Gastroesophageal sphincter (tissue), 4 donors: ENCODE measurements at regions not wholly inside any gene's neighbourhood (a gene's known extent, or its start where the extent isn't known, plus 50 kb on each side); places are given as distances from the start of the nearest gene placed in this dataset.

Experiments
- ATAC-seq: fragments of 150-250 bp; one replicate; pipeline ENCODE4 v1.9.1; 2016; ENCODE audit warnings: mild to moderate bottlenecking, moderate library complexity
- H3K27ac ChIP-seq, 4 donors: fragments of 200-600 bp; sonication (generic) in 3 of 4; 1 replicate in 3 of 4; 2 replicates in 1 of 4; pipeline ENCODE4 v1.5.1; 2016 to 2019
- H3K27me3 ChIP-seq: fragments of 200-600 bp; sonication (generic); one replicate; pipeline ENCODE4 v1.5.1; 2019
- H3K36me3 ChIP-seq, 2 donors: fragments of 200-600 bp; sonication (generic); one replicate each; pipeline ENCODE4 v1.5.1; 2019; ENCODE audit warnings: control low read depth in 1 of 2
- H3K4me1 ChIP-seq, 3 donors: fragments of 200-600 bp; sonication (generic); 1 replicate in 2 of 3; 2 replicates in 1 of 3; pipeline ENCODE4 v1.5.1; 2016 to 2019; ENCODE audit warnings: control low read depth in 2 of 3
- H3K4me3 ChIP-seq, 2 donors: fragments of 200-600 bp; sonication (generic); one replicate each; pipeline ENCODE4 v1.5.1; 2019; ENCODE audit warnings: mild to moderate bottlenecking in 1 of 2, moderate library complexity in 1 of 2
- H3K9me3 ChIP-seq, 3 donors: fragments of 200-600 bp; sonication (generic); one replicate each; pipeline ENCODE4 v1.5.1; 2017 to 2019; ENCODE audit warnings: control low read depth in 2 of 3
- EP300 ChIP-seq: sonication (generic); formaldehyde crosslinking; IDR thresholded peaks from one replicate; pipeline ENCODE4 v1.6.1; 2017; ENCODE audit warnings: antibody characterized with exemption, mild to moderate bottlenecking
- POLR2A ChIP-seq, 2 donors: fragments of 450-650 bp; IDR thresholded peaks; one replicate each; pipeline ENCODE4 v1.6.1; 2017; ENCODE audit warnings: antibody characterized with exemption in 2 of 2, mild to moderate bottlenecking in 2 of 2, moderate library complexity in 1 of 2
- POLR2AphosphoS5 ChIP-seq: sonication (generic); formaldehyde crosslinking; IDR thresholded peaks from one replicate; pipeline ENCODE4 v1.6.1; 2017; ENCODE audit warnings: antibody characterized with exemption
- WGBS, 2 donors: methylation state at CpG; one replicate each; pipeline ENCODE4 v1.1.5; 2018; ENCODE audit warnings: low coverage in 1 of 2; 5-methylcytosine and 5-hydroxymethylcytosine counted together
- TF ChIP-seq, protein P1 (sequence below), 4 experiments: fragments of 200-600 bp in 2 of 4; fragments of 450-650 bp in 2 of 4; sonication (generic) in 1 of 4; IDR thresholded peaks; one replicate each; pipeline ENCODE4 v1.5.1; 2017 to 2019; ENCODE audit warnings: antibody characterized with exemption in 4 of 4, mild to moderate bottlenecking in 2 of 4, moderate library complexity in 2 of 4

DNA sequence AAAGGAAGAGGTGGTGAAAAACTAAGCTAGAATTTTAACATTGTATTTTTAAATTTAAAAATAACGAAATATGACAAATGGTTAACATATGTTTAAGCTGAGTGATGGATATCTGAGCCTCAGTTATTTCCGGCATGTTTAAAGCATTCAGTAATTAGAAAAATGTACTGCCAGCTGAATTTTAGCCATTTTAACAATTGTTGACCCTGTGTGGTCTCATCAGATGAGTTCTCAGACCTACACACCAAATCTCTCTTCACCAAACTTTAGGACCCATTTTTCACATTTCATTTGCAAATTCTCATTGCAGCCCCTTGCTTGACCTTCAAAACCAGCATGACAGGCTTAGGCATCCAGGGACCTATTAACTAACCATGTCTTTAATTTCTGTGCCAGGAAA is 91.5 kb upstream of the RGPD4 start:
- TF ChIP-seq EP300 (no peak), POLR2AphosphoS5 (no peak), POLR2A (IDR thresholded peaks at IDR 0.05) (no peak)
- TF ChIP-seq, protein P1, sequence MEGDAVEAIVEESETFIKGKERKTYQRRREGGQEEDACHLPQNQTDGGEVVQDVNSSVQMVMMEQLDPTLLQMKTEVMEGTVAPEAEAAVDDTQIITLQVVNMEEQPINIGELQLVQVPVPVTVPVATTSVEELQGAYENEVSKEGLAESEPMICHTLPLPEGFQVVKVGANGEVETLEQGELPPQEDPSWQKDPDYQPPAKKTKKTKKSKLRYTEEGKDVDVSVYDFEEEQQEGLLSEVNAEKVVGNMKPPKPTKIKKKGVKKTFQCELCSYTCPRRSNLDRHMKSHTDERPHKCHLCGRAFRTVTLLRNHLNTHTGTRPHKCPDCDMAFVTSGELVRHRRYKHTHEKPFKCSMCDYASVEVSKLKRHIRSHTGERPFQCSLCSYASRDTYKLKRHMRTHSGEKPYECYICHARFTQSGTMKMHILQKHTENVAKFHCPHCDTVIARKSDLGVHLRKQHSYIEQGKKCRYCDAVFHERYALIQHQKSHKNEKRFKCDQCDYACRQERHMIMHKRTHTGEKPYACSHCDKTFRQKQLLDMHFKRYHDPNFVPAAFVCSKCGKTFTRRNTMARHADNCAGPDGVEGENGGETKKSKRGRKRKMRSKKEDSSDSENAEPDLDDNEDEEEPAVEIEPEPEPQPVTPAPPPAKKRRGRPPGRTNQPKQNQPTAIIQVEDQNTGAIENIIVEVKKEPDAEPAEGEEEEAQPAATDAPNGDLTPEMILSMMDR (IDR thresholded peaks at IDR 0.05) = no peak
- Histone ChIP-seq H3K4me3 (no peak overlapping the region), H3K27me3 (no peaks in the 10 kb centered on the region), H3K4me1 (no peaks in the 10 kb centered on the region), H3K9me3 (no peaks in the 10 kb centered on the region), H3K27ac (no peak overlapping the region), H3K36me3 (no peaks in the 10 kb centered on the region)
- WGBS, 2 donors = 74 to 90% methylated on average over 2 of the region's 2 CpGs
- no peak for ATAC-seq

DNA sequence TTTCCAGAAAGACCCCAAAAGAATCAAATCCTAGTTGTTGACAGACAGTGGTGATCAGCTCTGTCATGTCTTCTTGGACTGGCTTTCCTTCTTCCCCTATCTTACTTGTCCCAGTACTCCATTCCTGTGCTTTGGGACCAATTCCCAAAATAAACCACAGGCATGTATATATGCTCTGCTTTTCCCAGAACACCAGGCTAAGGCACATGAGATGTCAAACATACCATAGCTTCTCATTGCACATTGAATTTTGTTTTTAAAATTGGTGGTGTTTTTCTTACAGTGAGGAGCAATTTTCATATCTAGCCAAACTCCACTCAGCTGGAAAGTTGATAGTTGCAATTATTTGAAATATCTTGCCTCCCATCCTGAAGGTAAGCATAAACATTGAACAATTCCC is 88.9 kb upstream of the RGPD4 start:
- TF ChIP-seq POLR2A (IDR thresholded peaks at IDR 0.05) (no peak), EP300 (no peak), POLR2AphosphoS5 (no peak)
- TF ChIP-seq, protein P1 (IDR thresholded peaks at IDR 0.05) = no peak
- H3K4me1 ChIP-seq = no peaks in the 10 kb centered on the region
- H3K4me3 ChIP-seq = no peak overlapping the region
- no peak overlapping the region for H3K27ac ChIP-seq
- no peaks in the 10 kb centered on the region for H3K9me3 ChIP-seq
- no peak for ATAC-seq
- no peaks in the 10 kb centered on the region for H3K27me3 ChIP-seq
- no peaks in the 10 kb centered on the region for H3K36me3 ChIP-seq

DNA sequence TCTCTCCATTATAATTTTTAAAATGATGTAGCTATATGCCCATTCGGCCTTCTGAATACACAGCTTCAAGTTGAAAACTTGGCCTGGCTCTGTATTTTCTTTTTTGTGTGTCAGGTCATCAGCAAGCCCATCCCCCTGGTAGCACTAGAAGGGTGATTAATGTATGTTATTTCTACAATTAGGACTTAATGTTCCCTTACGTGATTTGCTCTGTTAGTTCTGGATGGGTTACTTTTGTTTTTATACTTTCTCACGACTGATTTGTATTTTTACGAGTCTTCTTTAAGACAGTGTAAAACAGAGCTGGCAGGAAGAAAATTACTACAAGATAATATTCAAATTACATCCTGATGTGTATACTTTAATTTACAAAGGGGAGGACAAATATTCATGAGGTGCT is 88.4 kb upstream of the RGPD4 start:
- 9 to 30% methylated on average over 4 of the region's 4 CpGs for WGBS, 2 donors
- Histone ChIP-seq H3K9me3 (no peaks in the 10 kb centered on the region), H3K36me3 (no peaks in the 10 kb centered on the region), H3K4me3 (no peak overlapping the region), H3K27ac (no peak overlapping the region), H3K27me3 (no peaks in the 10 kb centered on the region), H3K4me1 (no peaks in the 10 kb centered on the region)
- TF ChIP-seq POLR2A (IDR thresholded peaks at IDR 0.05) (no peak), EP300 (no peak), POLR2AphosphoS5 (no peak)
- TF ChIP-seq, protein P1 (IDR thresholded peaks at IDR 0.05) = no peak
- no peak for ATAC-seq

DNA sequence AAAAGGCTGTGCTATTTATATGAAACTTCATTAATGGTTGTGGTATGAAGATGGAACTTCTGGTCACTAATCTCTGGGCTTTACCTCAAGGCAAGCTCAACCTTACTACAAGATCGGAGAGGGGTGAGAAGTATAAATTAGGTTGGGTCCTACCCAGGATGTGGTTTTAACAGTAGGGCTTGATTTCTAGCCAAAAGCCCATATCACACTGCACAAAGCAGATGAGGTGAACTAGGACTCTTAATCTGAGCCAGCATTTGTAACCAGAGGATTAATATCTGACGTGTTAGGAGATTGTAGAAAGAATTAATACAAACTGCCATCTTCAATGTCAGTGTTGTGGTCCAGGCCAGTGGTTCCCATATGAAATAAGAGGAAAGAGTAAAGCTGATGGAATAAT is 86.4 kb upstream of the RGPD4 start:
- TF ChIP-seq EP300 (no peak), POLR2A (IDR thresholded peaks at IDR 0.05) (no peak), POLR2AphosphoS5 (no peak)
- TF ChIP-seq, protein P1 (IDR thresholded peaks at IDR 0.05) = no peak

DNA sequence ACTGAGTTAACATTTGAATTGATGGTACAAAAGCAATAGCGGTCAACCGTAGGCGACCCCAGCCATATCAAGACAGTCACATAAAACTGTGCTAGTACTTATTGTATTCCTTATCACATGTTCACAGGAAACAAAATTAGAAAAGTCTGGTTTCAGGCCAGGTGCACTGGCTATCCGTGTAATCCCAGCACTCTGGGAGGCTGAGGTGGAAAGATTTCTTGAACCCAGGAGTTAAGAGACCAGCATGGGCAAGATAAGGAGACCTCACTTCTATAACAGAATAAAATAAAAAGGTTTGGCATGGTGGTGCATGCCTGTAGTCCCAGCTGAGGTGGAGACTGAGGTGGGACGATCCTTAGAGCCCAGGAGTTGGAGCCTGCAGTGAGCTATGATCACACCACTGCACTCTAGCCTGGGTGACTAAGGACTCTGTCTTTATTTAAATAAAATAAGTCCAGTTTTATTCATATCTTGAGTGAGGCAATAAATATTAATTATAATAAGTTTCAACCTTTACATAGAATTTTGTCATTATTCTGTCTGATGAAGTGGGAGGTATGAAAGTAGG is 84.1 kb upstream of the RGPD4 start:
- no peak for ATAC-seq
- Histone ChIP-seq H3K27ac (no peak overlapping the region), H3K36me3 (no peaks in the 10 kb centered on the region), H3K4me3 (no peak overlapping the region), H3K9me3 (no peaks in the 10 kb centered on the region), H3K4me1 (no peaks in the 10 kb centered on the region), H3K27me3 (no peaks in the 10 kb centered on the region)
- TF ChIP-seq EP300 = no peak
- TF ChIP-seq POLR2AphosphoS5 = no peak
- TF ChIP-seq, protein P1 (IDR thresholded peaks at IDR 0.05) = no peak
- TF ChIP-seq POLR2A (IDR thresholded peaks at IDR 0.05) = no peak
- WGBS, 2 donors = 87 to 91% methylated on average over 5 of the region's 5 CpGs

More for the DNA sequence above, 86.4 kb upstream of the RGPD4 start:
- H3K27ac ChIP-seq = no peak overlapping the region
- no peak for ATAC-seq
- no peaks in the 10 kb centered on the region for H3K9me3 ChIP-seq
- no peaks in the 10 kb centered on the region for H3K27me3 ChIP-seq
- no peaks in the 10 kb centered on the region for H3K4me1 ChIP-seq
- H3K4me3 ChIP-seq = no peak overlapping the region
- H3K36me3 ChIP-seq = no peaks in the 10 kb centered on the region
- 39% methylated on average over 2 of the region's 2 CpGs; no CpG with 5 or more reads in 1 of the 2 donors for WGBS, 2 donors
